COR-L47 (cell line): ENCODE measurements at regions not wholly inside any gene's neighbourhood (a gene's known extent, or its start where the extent isn't known, plus 50 kb on each side); places are given as distances from the start of the nearest gene placed in this dataset.
"Not testable (repeated sequence)": the region's sequence is repeated elsewhere in the genome, so short reads cannot be mapped to it uniquely, and the experiment has no call there.

Source experiments
- DNase-seq: peaks from one replicate; lab custom pipeline; 2025; lab: John Stamatoyannopoulos, UW

GRCh38 chr2:16459606-16460005 lies 206.0 kb downstream of the CYRIA start:
- DNase-seq = no peak

- no peak for DNase-seq
Measured at GRCh38 chr2:16454621-16455020, 211.0 kb downstream of the CYRIA start.

GRCh38 chr2:16452123-16452522 lies 213.5 kb downstream of the CYRIA start:
- no peak for DNase-seq

GRCh38 chr2:16446706-16447105 lies 218.9 kb downstream of the CYRIA start:
- no peak for DNase-seq

GRCh38 chr2:16442971-16443370 lies 222.7 kb downstream of the CYRIA start:
- DNase-seq = no peak

GRCh38 chr2:16441431-16441830 lies 224.2 kb downstream of the CYRIA start:
- DNase-seq = no peak

- no peak for DNase-seq
Measured at GRCh38 chr2:16440898-16441297, 224.7 kb downstream of the CYRIA start.

- DNase-seq = no peak
Measured at GRCh38 chr2:16438613-16439321, 226.9 kb downstream of the CYRIA start.

- DNase-seq = no peak
Measured at GRCh38 chr2:16437189-16437588, 228.4 kb downstream of the CYRIA start.

GRCh38 chr2:16434393-16434792 lies 231.2 kb downstream of the CYRIA start:
- no peak for DNase-seq

GRCh38 chr2:16430846-16431245 lies 234.8 kb downstream of the CYRIA start:
- DNase-seq = no peak

- no peak for DNase-seq
Measured at GRCh38 chr2:16429431-16430145, 236.0 kb downstream of the CYRIA start.

GRCh38 chr2:16429002-16429401 lies 236.6 kb downstream of the CYRIA start:
- no peak for DNase-seq

GRCh38 chr2:16425462-16426336 lies 239.9 kb downstream of the CYRIA start:
- no peak for DNase-seq

GRCh38 chr2:16420421-16420820 lies 245.2 kb downstream of the CYRIA start:
- DNase-seq = no peak

GRCh38 chr2:16417726-16418125 lies 247.9 kb downstream of the CYRIA start:
- DNase-seq = no peak

GRCh38 chr2:16416651-16417050 lies 249.0 kb downstream of the CYRIA start:
- no peak for DNase-seq

GRCh38 chr2:16415861-16416260 lies 249.8 kb downstream of the CYRIA start:
- DNase-seq = not testable (repeated sequence)

GRCh38 chr2:16413947-16414346 lies 251.7 kb downstream of the CYRIA start:
- no peak for DNase-seq

- DNase-seq = no peak
Measured at GRCh38 chr2:16413285-16413684, 252.3 kb downstream of the CYRIA start.

- no peak for DNase-seq
Measured at GRCh38 chr2:16412321-16413030, 253.2 kb downstream of the CYRIA start.

GRCh38 chr2:16411788-16412187 lies 253.8 kb downstream of the CYRIA start:
- no peak for DNase-seq
